ENCODE measurements at regions not wholly inside any gene's neighbourhood (a gene's known extent, or its start where the extent isn't known, plus 50 kb on each side); places are given as distances from the start of the nearest gene placed in this dataset.

- TF ChIP-seq RAD21 (conservative IDR thresholded peaks at IDR 0.05 in 1 of 2, IDR thresholded peaks at IDR 0.05 in 1 of 2) (no peak), POLR2A (IDR thresholded peaks at IDR 0.05; ENCODE audit: low read length) (no peak), FOSB (CRISPR knock-in tag; IDR thresholded peaks at IDR 0.05) (no peak), KDM1A (IDR thresholded peaks at IDR 0.05; ENCODE audit: low read depth) (no peak), JUNB (IDR thresholded peaks at IDR 0.05) (no peak), CBX8 (IDR thresholded peaks at IDR 0.05) (no peak), SMC3 (IDR thresholded peaks at IDR 0.05) (no peak), EP300 (IDR thresholded peaks at IDR 0.05) (no peak), RFX5 (IDR thresholded peaks at IDR 0.05) (no peak), CBX2 (IDR thresholded peaks at IDR 0.05; ENCODE audit: borderline replicate concordance, low read depth) (no peak)
- TF ChIP-seq, protein P1, sequence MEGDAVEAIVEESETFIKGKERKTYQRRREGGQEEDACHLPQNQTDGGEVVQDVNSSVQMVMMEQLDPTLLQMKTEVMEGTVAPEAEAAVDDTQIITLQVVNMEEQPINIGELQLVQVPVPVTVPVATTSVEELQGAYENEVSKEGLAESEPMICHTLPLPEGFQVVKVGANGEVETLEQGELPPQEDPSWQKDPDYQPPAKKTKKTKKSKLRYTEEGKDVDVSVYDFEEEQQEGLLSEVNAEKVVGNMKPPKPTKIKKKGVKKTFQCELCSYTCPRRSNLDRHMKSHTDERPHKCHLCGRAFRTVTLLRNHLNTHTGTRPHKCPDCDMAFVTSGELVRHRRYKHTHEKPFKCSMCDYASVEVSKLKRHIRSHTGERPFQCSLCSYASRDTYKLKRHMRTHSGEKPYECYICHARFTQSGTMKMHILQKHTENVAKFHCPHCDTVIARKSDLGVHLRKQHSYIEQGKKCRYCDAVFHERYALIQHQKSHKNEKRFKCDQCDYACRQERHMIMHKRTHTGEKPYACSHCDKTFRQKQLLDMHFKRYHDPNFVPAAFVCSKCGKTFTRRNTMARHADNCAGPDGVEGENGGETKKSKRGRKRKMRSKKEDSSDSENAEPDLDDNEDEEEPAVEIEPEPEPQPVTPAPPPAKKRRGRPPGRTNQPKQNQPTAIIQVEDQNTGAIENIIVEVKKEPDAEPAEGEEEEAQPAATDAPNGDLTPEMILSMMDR (IDR thresholded peaks at IDR 0.05): no peak
Measured at GRCh38 chr1:29673669-29674626, 437.6 kb downstream of the PTPRU start.
